Neuronal stem cell (in vitro differentiated cells): ENCODE measurements at regions not wholly inside any gene's neighbourhood (a gene's known extent, or its start where the extent isn't known, plus 50 kb on each side); places are given as distances from the start of the nearest gene placed in this dataset.

ENCODE experiments used
- DNase-seq: peaks from one replicate; pipeline ENCODE4 v3.0.0-alpha.2; 2013; ENCODE audit warnings: low spot score
- H2AFZ ChIP-seq: one replicate; pipeline ENCODE4 v1.6.1; 2013; ENCODE audit warnings: mild to moderate bottlenecking, low read length, inconsistent platforms
- H2AK5ac ChIP-seq: 2 replicates; pipeline ENCODE4 v1.6.1; 2013; ENCODE audit warnings: low read depth, mild to moderate bottlenecking, inconsistent platforms, low read length, moderate library complexity, mixed read lengths
- H2BK120ac ChIP-seq: 2 replicates; pipeline ENCODE4 v1.6.1; 2013; ENCODE audit warnings: low read depth, mild to moderate bottlenecking, inconsistent platforms, low read length, moderate library complexity, mixed read lengths
- H2BK12ac ChIP-seq: one replicate; pipeline ENCODE4 v1.6.1; 2013; ENCODE audit warnings: low read length, inconsistent platforms
- H2BK15ac ChIP-seq: 2 replicates; pipeline ENCODE4 v1.6.1; 2013; ENCODE audit warnings: mild to moderate bottlenecking, low read length, inconsistent platforms, mixed read lengths
- H2BK5ac ChIP-seq: one replicate; pipeline ENCODE4 v1.6.1; 2013; ENCODE audit warnings: inconsistent platforms, mild to moderate bottlenecking, low read length, moderate library complexity
- H3K14ac ChIP-seq: one replicate; pipeline ENCODE4 v1.6.1; 2013; ENCODE audit warnings: low read length, inconsistent platforms
- H3K18ac ChIP-seq: 2 replicates; pipeline ENCODE4 v1.6.1; 2013; ENCODE audit warnings: low read length, inconsistent platforms
- H3K23ac ChIP-seq: 2 replicates; pipeline ENCODE4 v1.6.1; 2013; ENCODE audit warnings: low read depth, mild to moderate bottlenecking, mixed read lengths, low read length, inconsistent platforms; ENCODE audit not compliant: poor library complexity
- H3K27ac ChIP-seq: replicated peaks from 3 replicates; pipeline ENCODE4 v1.5.1; 2013; ENCODE audit warnings: low read length, inconsistent platforms
- H3K27me3 ChIP-seq, 3 experiments: 2 replicates each; pipeline ENCODE4 v1.6.1; 2013; ENCODE audit warnings: low read length in 3 of 3, mild to moderate bottlenecking in 2 of 3, inconsistent platforms in 1 of 3, low read depth in 1 of 3, mixed read lengths in 1 of 3, moderate library complexity in 1 of 3; ENCODE audit not compliant: control insufficient read depth in 3 of 3, insufficient read depth in 3 of 3
- H3K36me3 ChIP-seq, 2 donors: replicated peaks in 1 of 2; 2 replicates each; pipeline ENCODE4 v1.6.1; 2013; ENCODE audit warnings: low read length in 2 of 2; ENCODE audit not compliant: control insufficient read depth in 2 of 2, insufficient read depth in 2 of 2
- H3K4ac ChIP-seq: 2 replicates; pipeline ENCODE4 v1.6.1; 2013; ENCODE audit warnings: inconsistent platforms, mild to moderate bottlenecking, low read length, moderate library complexity
- H3K4me1 ChIP-seq, 2 donors: 1 replicate in 1 of 2; 2 replicates in 1 of 2; pipeline ENCODE4 v1.6.1; 2013; ENCODE audit warnings: low read length in 2 of 2, low read depth in 1 of 2; ENCODE audit not compliant: control insufficient read depth in 2 of 2, insufficient read depth in 1 of 2
- H3K4me2 ChIP-seq: one replicate; pipeline ENCODE4 v1.6.1; 2013; ENCODE audit warnings: mild to moderate bottlenecking, low read length, inconsistent platforms; ENCODE audit not compliant: insufficient read depth, poor library complexity, severe bottlenecking
- H3K4me3 ChIP-seq, 2 donors: 2 replicates each; pipeline ENCODE4 v1.5.1; 2013; ENCODE audit warnings: low read length in 2 of 2, mild to moderate bottlenecking in 2 of 2, inconsistent platforms in 1 of 2, moderate library complexity in 1 of 2
- H3K79me1 ChIP-seq: one replicate; pipeline ENCODE4 v1.6.1; 2013; ENCODE audit warnings: low read depth, mild to moderate bottlenecking, inconsistent platforms, low read length, moderate library complexity
- H3K9ac ChIP-seq: one replicate; pipeline ENCODE4 v1.6.1; 2013; ENCODE audit warnings: mild to moderate bottlenecking, low read depth, low read length, inconsistent platforms; ENCODE audit not compliant: poor library complexity
- H3K9me3 ChIP-seq, 2 donors: replicated peaks in 1 of 2; 2 replicates each; pipeline versions ENCODE3 to v1.6.1; 2013; ENCODE audit warnings: low read length in 2 of 2, mild to moderate bottlenecking in 2 of 2, inconsistent platforms in 1 of 2, low read depth in 1 of 2, mixed read lengths in 1 of 2, moderate library complexity in 1 of 2; ENCODE audit not compliant: control insufficient read depth in 2 of 2, insufficient read depth in 1 of 2
- H4K8ac ChIP-seq: one replicate; pipeline ENCODE4 v1.6.1; 2013; ENCODE audit warnings: low read depth, mild to moderate bottlenecking, inconsistent platforms, low read length, moderate library complexity
- H4K91ac ChIP-seq: one replicate; pipeline ENCODE4 v1.6.1; 2013; ENCODE audit warnings: low read length, low read depth, mild to moderate bottlenecking, inconsistent platforms; ENCODE audit not compliant: poor library complexity
- WGBS, 2 donors: extraction: QIAGEN DNeasy Blood & Tissue Kit; methylation state at CpG; one replicate each; pipeline ENCODE4 v1.1.7; 2013; ENCODE audit warnings: missing lambda C conversion rate in 2 of 2, mixed read lengths in 1 of 2; ENCODE audit not compliant: insufficient read length in 2 of 2, insufficient replicate concordance in 1 of 2; ENCODE audit errors: extremely low coverage in 2 of 2; 5-methylcytosine and 5-hydroxymethylcytosine counted together

GRCh38 chr11:29271616-29272015, 745.2 kb downstream of the KCNA4 start:
- Histone ChIP-seq H3K9me3 (no peaks in the 10 kb centered on the region), H4K91ac (no peak overlapping the region), H4K8ac (no peak overlapping the region), H3K18ac (no peak overlapping the region), H3K4me3 (no peak overlapping the region), H3K4ac (no peak overlapping the region), H3K27ac (no peak overlapping the region), H3K4me2 (no peak overlapping the region), H3K4me1 (no peaks in the 10 kb centered on the region), H3K23ac (no peak overlapping the region), H2BK5ac (no peak overlapping the region), H2BK15ac (no peak overlapping the region), H3K9ac (no peak overlapping the region), H3K79me1 (no peaks in the 10 kb centered on the region), H3K36me3 (no peaks in the 10 kb centered on the region), H3K14ac (no peak overlapping the region), H2BK120ac (no peak overlapping the region), H2AFZ (no peak overlapping the region), H3K27me3 (no peaks in the 10 kb centered on the region), H2BK12ac (no peak overlapping the region), H2AK5ac (no peak overlapping the region)
- no peak for DNase-seq
- no CpG with 5 or more reads among the region's 1 CpG for WGBS, 2 donors

- H3K79me1 ChIP-seq: no peaks in the 10 kb centered on the region
- no peak overlapping the region for H2BK12ac ChIP-seq
- no peak overlapping the region for H3K27ac ChIP-seq
- H2BK15ac ChIP-seq: no peak overlapping the region
- no peak overlapping the region for H2BK120ac ChIP-seq
- no peak overlapping the region for H3K4me3 ChIP-seq
- no peak overlapping the region for H3K4me2 ChIP-seq
- H2BK5ac ChIP-seq: no peak overlapping the region
- no peak overlapping the region for H3K4ac ChIP-seq
- no peak overlapping the region for H4K8ac ChIP-seq
- no peak overlapping the region for H2AFZ ChIP-seq
- no CpG with 5 or more reads among the region's 2 CpGs for WGBS, 2 donors
- H3K9me3 ChIP-seq: no peaks in the 10 kb centered on the region
- DNase-seq: no peak
- no peak overlapping the region for H3K9ac ChIP-seq
- H3K27me3 ChIP-seq: no peaks in the 10 kb centered on the region
- H3K18ac ChIP-seq: no peak overlapping the region
- no peak overlapping the region for H2AK5ac ChIP-seq
- no peaks in the 10 kb centered on the region for H3K4me1 ChIP-seq
- H4K91ac ChIP-seq: no peak overlapping the region
- no peak overlapping the region for H3K23ac ChIP-seq
- H3K36me3 ChIP-seq: no peaks in the 10 kb centered on the region
- no peak overlapping the region for H3K14ac ChIP-seq
These were observed 748.1 kb downstream of the KCNA4 start for GRCh38 chr11:29268733-29269132.

GRCh38 chr11:29265792-29266191, 751.0 kb downstream of the KCNA4 start:
- no peak for DNase-seq
- Histone ChIP-seq H3K4me3 (no peak overlapping the region), H3K4ac (no peak overlapping the region), H3K23ac (no peak overlapping the region), H3K4me1 (no peaks in the 10 kb centered on the region), H3K36me3 (no peaks in the 10 kb centered on the region), H4K91ac (no peak overlapping the region), H2BK120ac (no peak overlapping the region), H3K27ac (no peak overlapping the region), H3K18ac (no peak overlapping the region), H3K14ac (no peak overlapping the region), H3K27me3 (no peaks in the 10 kb centered on the region), H2BK5ac (no peak overlapping the region), H2AK5ac (no peak overlapping the region), H3K79me1 (no peaks in the 10 kb centered on the region), H2BK12ac (no peak overlapping the region), H3K4me2 (no peak overlapping the region), H2AFZ (no peak overlapping the region), H3K9me3 (no peaks in the 10 kb centered on the region), H3K9ac (no peak overlapping the region), H2BK15ac (no peak overlapping the region), H4K8ac (no peak overlapping the region)
- WGBS, 2 donors: no CpG with 5 or more reads among the region's 3 CpGs

- Histone ChIP-seq H4K91ac (no peak overlapping the region), H3K4me1 (no peaks in the 10 kb centered on the region), H2AK5ac (no peak overlapping the region)
These were observed 751.4 kb downstream of the KCNA4 start for GRCh38 chr11:29265381-29265780.

More at GRCh38 chr11:29265381-29265780, 751.4 kb downstream of the KCNA4 start:
- H2AFZ ChIP-seq: no peak overlapping the region
- no peaks in the 10 kb centered on the region for H3K27me3 ChIP-seq
- H3K9me3 ChIP-seq: no peaks in the 10 kb centered on the region
- H2BK120ac ChIP-seq: no peak overlapping the region
- no peak overlapping the region for H4K8ac ChIP-seq
- no peak overlapping the region for H3K4me2 ChIP-seq
- H3K4me3 ChIP-seq: no peak overlapping the region
- DNase-seq: no peak
- no peak overlapping the region for H3K18ac ChIP-seq
- H3K36me3 ChIP-seq: no peaks in the 10 kb centered on the region
- no peak overlapping the region for H3K4ac ChIP-seq
- no peak overlapping the region for H3K23ac ChIP-seq
- H3K9ac ChIP-seq: no peak overlapping the region
- H2BK5ac ChIP-seq: no peak overlapping the region
- no peak overlapping the region for H3K27ac ChIP-seq
- H2BK15ac ChIP-seq: no peak overlapping the region
- no peak overlapping the region for H2BK12ac ChIP-seq
- no peaks in the 10 kb centered on the region for H3K79me1 ChIP-seq
- H3K14ac ChIP-seq: no peak overlapping the region
